HG02610 (cell line): ENCODE measurements at regions not wholly inside any gene's neighbourhood (a gene's known extent, or its start where the extent isn't known, plus 50 kb on each side); places are given as distances from the start of the nearest gene placed in this dataset.
A peak's percentile ranks its signal among the peaks of the same experiment; 100 is the strongest.
"Not testable (repeated sequence)": the region's sequence is repeated elsewhere in the genome, so short reads cannot be mapped to it uniquely, and the experiment has no call there.

Experiments used
- ATAC-seq: cut with Tn5 transposase; IDR thresholded peaks from one replicate; pipeline ENCODE4 v1.9.1; 2021; ENCODE audit warnings: mild to moderate bottlenecking, moderate library complexity; ENCODE audit not compliant: unreplicated experiment

DNA sequence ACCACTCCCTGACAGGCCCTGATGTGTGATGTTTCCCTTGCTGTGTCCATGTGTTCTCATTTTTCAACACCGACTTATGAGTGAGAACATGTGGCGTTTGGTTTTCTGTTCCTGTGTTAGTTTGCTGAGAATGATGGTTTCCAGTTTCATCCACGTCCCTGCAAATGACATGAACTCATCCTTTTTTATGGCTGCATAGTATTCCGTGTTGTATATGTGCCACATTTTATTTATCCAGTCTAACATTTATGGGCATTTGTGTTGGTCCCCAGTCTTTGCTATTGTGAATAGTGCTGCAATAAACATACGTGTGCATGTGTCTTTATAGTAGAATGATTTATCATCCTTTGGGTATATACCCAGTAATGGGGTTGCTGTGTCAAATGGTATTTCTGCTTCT, 830.3 kb upstream of the ADGRB3 start:
- not testable (repeated sequence) for ATAC-seq

DNA sequence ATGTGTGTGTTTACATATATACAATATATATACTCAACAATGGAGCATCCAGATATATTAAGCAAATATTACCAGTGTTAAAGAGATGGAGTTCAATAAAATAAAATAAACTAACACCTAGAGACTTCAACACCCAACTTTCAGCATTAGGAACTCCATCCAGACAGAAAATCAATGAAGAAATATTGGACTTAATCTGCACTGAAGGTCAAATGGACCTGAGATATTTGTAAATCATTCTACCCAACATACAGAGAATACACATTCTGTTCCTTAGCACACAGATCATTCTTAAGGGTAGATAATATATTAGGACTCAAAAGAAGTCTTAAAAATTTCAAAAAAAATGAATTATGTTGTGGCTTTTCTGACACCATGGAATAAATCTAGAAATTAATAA, 832.3 kb upstream of the ADGRB3 start:
- no peak for ATAC-seq

DNA sequence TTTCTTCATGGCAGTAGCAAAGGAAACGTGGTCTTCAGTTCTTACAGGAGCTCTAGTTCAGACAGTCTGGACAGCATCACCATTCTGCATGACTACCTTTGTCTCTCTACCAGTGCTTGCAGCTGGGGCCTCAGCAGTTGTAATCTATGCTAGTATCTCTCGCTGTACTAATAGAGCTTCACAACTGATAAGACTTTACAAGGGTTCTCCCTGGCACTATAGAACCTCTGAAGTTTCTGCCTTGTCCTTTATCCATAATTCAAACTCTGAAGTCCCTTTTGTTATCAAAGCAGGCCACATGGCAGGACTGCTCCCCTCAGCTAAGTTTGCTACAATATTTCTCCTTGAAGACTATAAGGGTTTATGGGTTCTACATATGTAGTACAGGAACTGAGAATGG, 842.1 kb upstream of the ADGRB3 start:
- no peak for ATAC-seq

DNA sequence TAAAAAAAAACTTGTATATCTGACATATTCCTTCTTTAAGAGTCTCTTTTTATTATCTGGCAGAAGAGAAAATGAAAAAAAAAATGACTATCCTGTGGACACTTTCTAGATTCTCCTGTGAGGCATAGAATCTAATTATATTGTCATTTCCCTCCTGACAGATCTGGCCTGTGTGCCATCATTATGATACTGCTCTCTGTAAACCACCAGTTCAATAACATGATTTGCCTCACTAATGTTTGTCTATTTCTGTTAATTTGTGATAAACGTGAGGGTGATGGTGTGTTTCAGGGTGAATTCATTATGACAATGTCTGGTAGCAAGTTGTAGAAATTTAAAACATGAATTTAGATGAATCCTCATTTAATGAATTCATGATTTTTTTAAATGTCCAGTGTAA, 844.5 kb upstream of the ADGRB3 start:
- no peak for ATAC-seq

DNA sequence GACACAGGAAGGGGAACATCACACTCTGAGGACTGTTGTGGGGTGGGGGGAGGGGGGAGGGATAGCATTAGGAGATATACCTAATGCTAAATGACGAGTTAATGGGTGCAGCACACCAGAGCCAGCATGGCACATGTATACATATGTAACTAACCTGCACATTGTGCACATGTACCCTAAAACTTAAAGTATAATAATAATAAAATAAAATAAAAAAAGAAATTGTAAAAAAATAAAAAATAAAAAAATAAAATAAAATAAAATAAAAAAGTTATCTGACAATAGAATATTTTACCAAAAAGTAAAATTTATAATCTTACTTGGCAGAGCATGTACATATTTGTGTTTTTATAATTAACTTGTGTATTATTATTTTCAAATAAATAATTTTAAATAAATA, 848.0 kb upstream of the ADGRB3 start:
- ATAC-seq: not testable (repeated sequence)

DNA sequence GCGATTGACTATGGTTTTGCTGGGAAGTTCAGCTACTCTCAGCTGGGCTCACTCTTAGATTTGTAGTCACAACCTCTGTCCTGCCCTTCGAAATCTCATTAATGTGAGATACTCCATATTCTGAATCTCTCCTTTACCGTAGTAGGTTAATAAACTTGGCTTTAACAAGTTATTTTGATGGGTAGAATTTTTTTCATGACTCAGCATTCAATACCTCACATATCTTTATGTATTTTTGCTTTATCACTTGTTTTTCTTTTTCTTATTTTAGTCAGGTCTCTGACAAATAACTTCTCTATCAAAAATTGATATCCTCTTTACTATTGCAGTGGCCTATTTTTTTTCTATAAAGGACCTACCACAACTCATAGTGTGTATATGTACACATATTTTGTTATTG, 855.2 kb upstream of the ADGRB3 start:
- no peak for ATAC-seq

DNA sequence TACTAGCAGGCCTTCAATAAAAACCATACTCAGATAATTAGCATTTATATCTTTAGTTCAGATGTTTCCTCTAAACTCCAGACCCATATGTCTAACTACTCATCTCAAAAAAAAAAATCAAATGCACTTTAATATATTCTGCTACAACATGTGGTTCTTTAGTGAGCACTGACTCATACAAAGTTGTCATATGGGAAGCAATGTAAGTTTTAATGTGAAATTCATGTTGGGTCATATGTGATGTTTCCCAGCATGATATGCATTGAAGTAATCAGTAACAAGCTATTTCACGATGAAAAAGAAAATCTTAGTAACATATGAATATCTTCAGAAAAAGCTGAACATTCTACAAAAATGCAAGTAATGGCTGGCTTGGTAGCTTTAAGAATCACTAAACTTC, 859.7 kb upstream of the ADGRB3 start:
- ATAC-seq: no peak

DNA sequence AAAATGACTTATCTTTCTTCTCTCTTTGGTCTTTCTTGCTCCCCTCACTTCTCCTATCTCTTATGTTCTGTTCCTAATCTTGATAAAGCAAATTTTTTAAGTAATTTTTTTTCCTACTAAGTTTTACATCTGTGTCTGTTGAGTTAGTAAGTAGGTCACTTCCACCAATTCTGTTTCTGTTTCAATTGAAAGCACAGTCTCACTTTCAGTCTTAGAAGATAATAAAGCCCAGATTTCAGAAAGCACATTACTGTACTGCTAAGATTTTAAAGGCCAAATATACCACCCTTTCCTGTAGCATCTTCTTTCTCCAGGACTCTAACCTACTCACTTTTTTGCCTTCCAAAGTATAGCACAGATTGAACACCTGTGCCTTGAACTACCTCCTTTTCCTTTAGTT, 866.1 kb upstream of the ADGRB3 start:
- peak; percentile 85 for ATAC-seq

DNA sequence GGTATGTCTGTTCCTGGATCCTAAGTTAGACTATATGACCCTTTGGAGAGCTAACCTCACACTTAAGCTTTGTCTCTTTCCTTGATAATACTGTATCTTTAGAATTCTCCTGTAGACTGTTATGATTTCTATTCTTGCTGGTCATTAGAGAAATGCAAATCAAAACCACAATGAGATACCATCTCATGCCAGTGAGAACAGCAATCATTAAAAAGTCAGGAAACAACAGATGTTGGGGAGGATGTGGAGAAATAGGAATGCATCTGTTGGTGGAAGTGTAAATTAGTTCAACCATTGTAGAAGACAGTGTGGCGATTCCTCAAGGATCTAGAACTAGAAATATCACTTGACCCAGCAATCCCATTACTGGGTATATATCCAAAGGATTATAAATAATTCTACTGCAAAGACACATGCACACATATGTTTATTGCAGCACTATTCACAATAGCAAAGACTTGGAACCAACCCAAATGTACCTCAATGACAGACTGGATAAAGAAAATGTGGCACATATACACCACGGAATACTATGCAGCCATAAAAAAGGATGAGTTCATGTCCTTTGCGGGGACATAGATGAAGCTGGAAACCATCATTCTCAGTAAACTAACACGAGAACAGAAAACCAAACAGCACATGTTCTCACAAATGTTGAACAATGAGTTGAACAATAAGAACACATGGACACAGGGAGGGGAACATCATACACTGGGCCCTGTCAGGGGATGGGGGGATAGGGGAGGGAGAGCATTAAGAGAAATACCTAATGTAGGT, 867.8 kb upstream of the ADGRB3 start:
- not testable (repeated sequence) for ATAC-seq

DNA sequence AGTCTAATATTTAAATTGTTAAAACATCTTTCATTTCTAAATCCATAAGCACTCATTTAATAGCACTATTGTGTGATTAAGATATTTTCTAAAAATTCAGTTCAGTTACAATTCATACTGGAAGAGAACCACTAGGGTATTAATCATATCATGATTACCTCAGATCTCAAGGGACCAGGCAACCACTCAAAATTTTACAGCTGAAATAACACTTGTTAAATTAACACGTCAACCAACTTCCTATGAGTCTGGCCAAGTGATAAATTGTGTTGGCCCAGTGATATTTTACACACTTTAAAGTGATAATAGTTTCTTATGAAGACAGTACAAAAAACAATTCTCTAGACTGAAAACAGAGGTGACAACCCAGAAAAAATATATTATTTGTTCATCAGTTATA, 869.0 kb upstream of the ADGRB3 start:
- ATAC-seq: no peak

DNA sequence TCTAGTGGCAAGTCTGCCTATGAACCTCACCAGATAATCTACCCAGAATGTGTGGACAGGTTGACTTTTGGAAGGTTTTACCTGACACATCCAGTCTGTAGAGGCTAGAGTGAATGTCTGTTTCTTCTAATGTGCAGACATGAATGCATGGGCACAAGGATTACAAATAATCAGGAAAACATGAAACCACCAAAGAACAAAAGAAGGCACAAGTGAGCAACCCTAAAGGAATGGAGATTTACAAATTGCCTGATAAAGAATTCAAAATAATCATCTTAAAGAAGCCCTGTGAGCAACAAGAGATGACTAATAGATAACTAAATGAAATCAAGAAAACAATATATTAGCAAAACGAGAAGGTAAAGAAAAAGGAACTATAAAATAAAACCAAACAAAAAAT, 876.1 kb upstream of the ADGRB3 start:
- no peak for ATAC-seq

DNA sequence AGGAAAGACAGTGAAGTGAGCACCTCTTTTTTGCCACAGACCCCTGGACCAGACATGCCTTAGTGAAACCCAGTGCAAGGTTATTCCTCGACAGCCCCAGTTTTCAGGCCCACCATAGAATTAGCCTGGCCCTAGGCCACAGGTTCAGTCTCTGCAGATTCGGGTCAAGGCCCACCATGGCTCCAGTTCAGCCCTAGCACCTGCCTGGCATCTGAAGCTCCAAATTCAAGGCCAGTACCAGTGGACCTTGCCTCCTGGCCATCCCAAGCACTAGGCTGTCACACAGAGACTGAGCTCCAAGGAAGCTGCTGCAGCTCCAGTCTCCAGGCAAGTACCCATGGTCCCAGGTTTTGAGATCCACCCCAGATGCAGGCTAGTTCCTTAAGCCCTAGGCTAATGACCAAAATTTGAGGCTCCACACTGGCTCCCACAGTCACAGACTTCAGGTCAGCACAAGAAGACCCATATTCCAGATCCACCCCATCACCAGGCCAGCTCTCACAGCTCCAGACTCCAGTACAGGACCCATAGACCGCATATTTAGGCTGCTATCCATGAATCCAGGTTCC, 877.5 kb upstream of the ADGRB3 start:
- no peak for ATAC-seq

DNA sequence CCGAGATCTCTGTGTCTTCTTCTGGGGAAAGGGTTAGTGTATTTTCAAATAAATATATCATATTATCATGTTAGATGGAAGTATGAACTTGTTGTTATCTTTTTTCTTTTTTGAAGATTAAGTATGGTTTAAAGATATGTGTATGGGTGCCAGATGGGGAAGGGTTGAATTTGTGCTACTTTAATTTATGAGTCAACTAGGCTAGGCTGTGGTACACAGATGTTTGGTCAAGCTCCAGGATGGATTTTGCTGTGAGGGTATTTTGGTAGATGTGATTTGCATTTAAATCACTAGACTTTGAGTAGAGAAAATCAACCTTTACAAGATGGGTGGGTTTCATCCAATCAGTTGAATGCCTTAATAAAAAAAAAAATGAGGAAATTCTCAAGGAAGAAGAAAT, 886.6 kb upstream of the ADGRB3 start:
- no peak for ATAC-seq

DNA sequence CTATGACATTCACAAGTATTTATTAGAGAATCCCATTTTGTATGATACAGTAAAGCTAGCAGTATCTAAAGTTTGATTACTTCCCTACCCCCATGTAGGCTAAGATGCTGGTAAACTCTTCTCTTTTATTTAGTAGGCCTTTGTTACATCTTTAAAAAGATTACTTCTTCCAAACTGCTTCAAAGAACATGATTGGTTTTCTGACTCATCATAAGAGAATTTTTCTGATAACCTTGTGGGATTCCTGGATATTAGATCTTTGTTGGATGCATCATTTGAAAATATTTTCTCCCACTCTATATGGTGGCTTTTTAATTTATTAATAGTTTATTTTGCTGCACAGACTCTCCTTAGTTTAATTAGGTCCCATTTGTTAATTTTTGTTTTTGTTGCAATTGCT, 898.3 kb upstream of the ADGRB3 start:
- ATAC-seq: no peak

DNA sequence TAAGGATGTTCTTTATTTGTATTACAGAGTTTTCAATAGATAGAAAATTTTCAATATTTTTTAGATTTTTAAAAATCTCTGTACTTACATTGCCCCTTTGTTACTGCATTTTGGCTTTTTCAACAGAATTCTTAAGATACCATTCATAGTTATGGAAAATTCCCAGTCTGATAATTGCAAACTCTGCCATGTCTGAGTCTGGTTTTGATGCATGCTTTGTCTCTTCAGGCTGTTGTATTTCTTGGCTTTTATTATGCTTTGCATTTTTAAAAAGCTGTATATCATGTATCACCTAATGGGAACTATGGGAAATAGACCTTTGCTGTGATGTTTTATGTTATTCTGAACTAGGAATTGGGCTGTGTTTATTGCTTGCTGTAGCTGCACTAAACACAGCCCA, 898.9 kb upstream of the ADGRB3 start:
- ATAC-seq: no peak

DNA sequence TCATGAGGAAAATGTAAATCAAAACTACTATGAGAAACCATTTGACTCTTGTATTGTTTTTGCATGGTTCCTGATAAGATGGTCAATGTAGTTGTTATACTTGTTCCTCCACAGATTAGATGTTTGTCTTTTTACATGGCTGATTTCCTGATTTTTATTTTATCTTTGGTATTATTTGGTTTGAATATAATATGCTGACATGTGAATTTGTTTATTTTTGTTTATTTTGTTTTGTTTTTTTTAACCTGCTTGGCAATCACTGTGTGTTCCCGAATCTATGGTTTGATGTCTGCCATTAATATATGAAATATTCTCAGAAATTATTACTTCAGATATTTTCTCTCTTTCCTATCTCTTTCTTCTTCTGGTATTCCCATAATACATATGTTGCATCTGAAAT, 899.5 kb upstream of the ADGRB3 start:
- ATAC-seq: no peak

DNA sequence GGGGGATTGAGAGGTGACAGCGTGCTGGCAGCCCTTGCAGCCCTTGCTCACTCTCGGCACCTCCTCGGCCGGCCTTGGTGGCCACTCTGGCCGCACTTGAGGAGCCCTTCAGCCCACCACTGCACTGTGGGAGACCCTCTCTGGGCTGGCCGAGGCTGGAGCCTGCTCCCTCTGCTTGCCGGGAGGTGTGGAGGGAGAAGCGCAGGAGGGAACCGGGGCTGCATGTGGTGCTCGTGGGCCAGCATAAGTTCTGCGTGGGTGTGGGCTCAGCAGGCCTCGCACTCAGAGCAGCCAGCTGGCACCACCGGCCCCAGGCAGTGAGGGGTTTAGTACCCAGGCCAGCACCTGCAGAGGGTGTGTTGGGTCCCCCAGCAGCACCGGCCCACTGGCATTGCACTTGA, 912.2 kb upstream of the ADGRB3 start:
- no peak for ATAC-seq

DNA sequence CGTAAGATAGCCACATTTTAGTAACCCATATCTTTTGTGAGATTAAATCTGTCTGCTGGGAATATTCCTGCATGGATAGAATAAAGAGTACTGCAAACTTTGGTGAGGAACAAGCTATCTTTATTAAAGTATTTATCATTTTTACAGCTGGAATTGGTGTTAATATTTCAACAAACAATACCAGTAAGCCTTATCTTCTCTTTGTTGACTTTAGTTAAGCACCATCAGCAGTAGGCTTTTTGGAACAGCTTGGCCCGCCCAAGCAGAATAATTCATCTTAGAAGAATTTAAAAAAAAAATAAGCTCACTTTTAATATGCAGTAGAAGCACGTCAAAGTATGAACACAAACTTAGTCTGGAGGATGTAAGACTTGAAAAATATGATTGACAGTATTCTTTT, 917.8 kb upstream of the ADGRB3 start:
- ATAC-seq: no peak

DNA sequence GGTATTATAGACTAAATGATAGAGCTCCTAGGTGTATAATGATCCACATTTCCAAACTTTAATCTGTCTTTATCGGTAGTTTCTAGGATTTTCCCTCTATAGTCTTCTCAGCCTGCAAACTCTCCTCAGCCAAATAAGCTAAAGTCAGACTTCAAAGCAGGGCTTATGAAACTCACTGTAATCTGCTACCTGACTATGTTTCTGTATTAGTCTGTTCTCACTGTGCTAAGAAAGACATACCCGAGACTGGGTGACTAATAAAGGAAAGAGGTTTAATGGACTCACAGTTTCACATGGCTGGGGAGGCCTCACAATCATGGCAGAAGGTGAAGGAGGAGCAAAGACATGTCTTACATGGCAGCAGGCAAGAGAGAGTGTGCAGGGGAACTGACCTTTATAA, 928.7 kb upstream of the ADGRB3 start:
- ATAC-seq: no peak

DNA sequence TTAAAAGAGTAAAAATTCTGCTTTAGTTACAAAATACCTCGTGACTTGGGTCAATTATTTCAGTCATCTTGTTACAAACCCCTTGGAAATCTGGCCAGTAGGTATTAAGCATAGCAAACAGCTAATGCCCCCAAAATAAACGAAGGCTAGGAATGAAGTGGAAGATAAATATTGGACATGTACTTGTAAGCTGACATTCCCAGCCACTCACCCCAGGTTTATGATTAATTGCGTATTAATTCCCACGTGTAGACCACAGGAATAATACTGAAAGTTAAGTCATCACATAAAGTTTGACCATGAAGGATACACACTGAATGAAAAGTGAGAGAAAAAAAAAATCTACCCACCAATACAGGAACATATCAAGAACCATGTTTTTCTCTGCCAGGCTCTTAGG, 936.5 kb upstream of the ADGRB3 start:
- no peak for ATAC-seq

DNA sequence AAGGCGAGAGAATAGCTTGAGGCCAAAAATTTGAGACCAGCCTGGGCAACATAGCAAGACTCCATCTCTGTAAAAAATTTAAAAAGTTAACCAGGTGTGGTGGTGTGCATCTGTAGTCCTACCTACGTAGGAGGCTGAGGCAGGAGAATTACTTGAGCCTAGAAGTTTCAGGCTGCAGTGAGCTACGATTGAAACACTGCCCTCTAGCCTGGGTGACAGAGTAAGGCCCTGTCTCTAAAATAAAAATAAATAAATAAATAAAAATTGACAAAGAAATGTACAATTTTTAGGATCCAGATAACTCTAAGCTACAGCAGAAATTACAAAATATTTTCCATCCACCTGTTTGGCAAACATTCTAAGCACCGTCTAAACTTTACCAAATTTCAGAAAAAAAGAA, 941.0 kb upstream of the ADGRB3 start:
- no peak for ATAC-seq

DNA sequence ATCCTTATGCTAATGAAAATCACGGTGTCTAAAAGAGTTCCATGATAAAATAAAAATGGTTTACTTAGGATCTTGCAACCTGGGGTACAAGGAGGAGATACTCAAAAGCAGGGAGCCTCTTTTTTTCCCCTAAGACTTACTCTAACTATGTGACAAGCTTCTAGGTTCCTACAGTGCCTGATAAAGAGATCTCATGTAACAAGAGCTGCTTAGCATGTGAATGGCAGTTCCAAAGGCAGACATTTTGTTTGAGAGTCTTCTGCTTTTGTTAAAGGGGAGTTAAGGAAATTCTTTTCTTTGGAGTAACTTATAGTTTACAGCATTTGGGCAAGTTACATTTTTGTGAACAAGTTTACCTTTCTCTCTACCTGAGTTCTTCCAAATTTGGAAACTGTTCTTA, 945.8 kb upstream of the ADGRB3 start:
- no peak for ATAC-seq

DNA sequence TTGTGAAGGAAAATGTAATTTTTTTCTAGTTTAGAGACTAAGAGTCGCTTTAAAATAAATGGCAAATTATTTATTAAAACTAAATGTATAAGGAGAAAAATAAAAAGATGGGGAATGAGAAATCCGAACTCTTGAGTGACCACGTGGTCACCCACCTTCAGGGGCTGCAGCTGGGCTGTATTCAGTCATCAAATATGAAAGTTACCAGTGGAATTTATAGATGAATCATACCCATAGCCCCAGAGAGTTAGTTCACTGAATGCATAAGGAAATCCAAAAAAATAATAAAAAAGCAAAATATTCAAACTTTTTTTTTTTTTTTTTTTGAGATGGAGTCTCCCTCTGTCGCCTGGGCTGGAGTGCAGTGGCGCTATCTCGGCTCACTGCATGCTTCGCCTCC, 947.7 kb upstream of the ADGRB3 start:
- ATAC-seq: no peak
